A549 (cell line): ENCODE measurements at regions not wholly inside any gene's neighbourhood (a gene's known extent, or its start where the extent isn't known, plus 50 kb on each side); places are given as distances from the start of the nearest gene placed in this dataset.

Source experiments
- ATAC-seq, 2 experiments: fragments of 200-7000 bp in 1 of 2; fragments of >200 bp in 1 of 2; cut with Nextera tagmentation in 1 of 2; cut with Tn5 transposase in 1 of 2; 3 replicates each; pipeline versions ENCODE4 v1.8.0 to v1.9.1; 2018 to 2020; ENCODE audit warnings: mild to moderate bottlenecking in 1 of 2, moderate library complexity in 1 of 2
- CTCF ChIA-PET: fragments of 300-600 bp; sonication (Branson Sonifier 250); formaldehyde crosslinking; extraction: SDS; loops from one replicate; lab custom pipeline; 2021; ENCODE audit warnings: antibody characterized with exemption, inconsistent platforms; lab: Yijun Ruan, JAX
- POLR2A ChIA-PET: fragments of 350-600 bp; formaldehyde crosslinking; extraction: SDS; loops from one replicate; lab custom pipeline; 2021; ENCODE audit warnings: antibody characterized with exemption, inconsistent platforms; lab: Yijun Ruan, JAX
- DNase-seq, 2 experiments: peaks; one replicate each; pipeline versions ENCODE4 v3.0.0 to v3.0.0-alpha.2; 2011 to 2016; ENCODE audit warnings: low read depth in 1 of 2, low spot score in 1 of 2
- FAIRE-seq: peaks from 2 replicates; lab custom pipeline; 2011; peaks lifted over from hg19 to GRCh38; lab: Jason Lieb, UNC
- H3K27ac ChIP-seq, 2 experiments: fragments of >200 bp; sonication (Bioruptor Twin); formaldehyde crosslinking; 3 replicates each; pipeline ENCODE4 v1.5.1; 2016 to 2017
- H3K4me1 ChIP-seq: fragments of >200 bp; sonication (Bioruptor Twin); formaldehyde crosslinking; 3 replicates; pipeline ENCODE4 v1.6.1; 2016
- H3K4me2 ChIP-seq: fragments of >200 bp; sonication (Bioruptor Twin); formaldehyde crosslinking; 3 replicates; pipeline ENCODE4 v1.6.1; 2016
- H3K4me3 ChIP-seq: fragments of >200 bp; sonication (Bioruptor Twin); formaldehyde crosslinking; 3 replicates; pipeline ENCODE4 v1.5.1; 2016
- H3K9me3 ChIP-seq: fragments of >200 bp; sonication (Bioruptor Twin); formaldehyde crosslinking; 3 replicates; pipeline ENCODE4 v1.6.1; 2016
- CBX2 ChIP-seq: fragments of 200-600 bp; sonication (generic); IDR thresholded peaks from 2 replicates; pipeline ENCODE4 v1.6.1; 2016; ENCODE audit warnings: low read depth, mild to moderate bottlenecking, borderline replicate concordance
- CBX8 ChIP-seq: fragments of 200-600 bp; sonication (generic); IDR thresholded peaks from 2 replicates; pipeline ENCODE4 v1.6.1; 2016
- EHF ChIP-seq: fragments of 250-450 bp; sonication (Bioruptor Pico); IDR thresholded peaks from 2 replicates; pipeline ENCODE4 v1.5.0; 2020; ENCODE audit warnings: mild to moderate bottlenecking
- ESRRA ChIP-seq: fragments of 150-350 bp; IDR thresholded peaks from 2 replicates; pipeline ENCODE4 v1.6.1; 2014; ENCODE audit warnings: mild to moderate bottlenecking, low read length, borderline replicate concordance
- FOSB ChIP-seq: fragments of 250-450 bp; sonication (Bioruptor Pico); IDR thresholded peaks from 2 replicates; pipeline ENCODE4 v1.5.0; 2020; ENCODE audit warnings: mild to moderate bottlenecking, moderate library complexity
- FOXS1 ChIP-seq: fragments of 250-450 bp; sonication (Bioruptor Pico); IDR thresholded peaks from 2 replicates; pipeline ENCODE4 v1.5.0; 2020; ENCODE audit warnings: mild to moderate bottlenecking, moderate library complexity
- HDAC2 ChIP-seq: fragments of 200-600 bp; sonication (generic); IDR thresholded peaks from 2 replicates; pipeline ENCODE4 v1.6.1; 2016
- JUNB ChIP-seq: fragments of >200 bp; sonication (Bioruptor Twin); formaldehyde crosslinking; IDR thresholded peaks from 2 replicates; pipeline ENCODE4 v1.6.1; 2016
- KDM1A ChIP-seq: fragments of 200-600 bp; sonication (generic); IDR thresholded peaks from 2 replicates; pipeline ENCODE4 v1.6.1; 2016; ENCODE audit warnings: low read depth, mild to moderate bottlenecking
- MYC ChIP-seq: IDR thresholded peaks from 2 replicates; pipeline ENCODE4 v1.6.1; 2012; ENCODE audit warnings: mild to moderate bottlenecking, inconsistent platforms, low read length, improper control_type of control experiment, borderline replicate concordance
- PHF8 ChIP-seq: fragments of 200-600 bp; sonication (generic); IDR thresholded peaks from 2 replicates; pipeline ENCODE4 v1.6.1; 2016; ENCODE audit warnings: low read depth, mild to moderate bottlenecking, antibody characterized with exemption, moderate library complexity, borderline replicate concordance
- POLR2AphosphoS2 ChIP-seq: conservative IDR thresholded peaks from 2 replicates; pipeline ENCODE4 v1.6.1; 2012; ENCODE audit warnings: low read length, improper control_type of control experiment, inconsistent platforms
- SREBF2 ChIP-seq: fragments of 450-650 bp; IDR thresholded peaks from 2 replicates; pipeline ENCODE4 v1.6.1; 2014; ENCODE audit warnings: mild to moderate bottlenecking, moderate library complexity
- TFCP2L1 ChIP-seq: fragments of 250-450 bp; sonication (Bioruptor Pico); IDR thresholded peaks from 2 replicates; pipeline ENCODE4 v1.5.0; 2021; ENCODE audit warnings: mild to moderate bottlenecking
- ZFP36 ChIP-seq: fragments of 450-650 bp; IDR thresholded peaks from 2 replicates; pipeline ENCODE4 v1.6.1; 2014; ENCODE audit warnings: borderline replicate concordance; ENCODE audit not compliant: partially characterized antibody
- ZSCAN20 ChIP-seq: fragments of 250-450 bp; sonication (Bioruptor Pico); IDR thresholded peaks from 2 replicates; pipeline ENCODE4 v1.8.0; 2022; ENCODE audit warnings: mild to moderate bottlenecking, moderate library complexity
- WGBS: methylation state at CpG from one replicate; pipeline ENCODE4 v1.1.6; 2017; ENCODE audit errors: missing lambda C conversion rate; 5-methylcytosine and 5-hydroxymethylcytosine counted together
- TF ChIP-seq, protein P1 (sequence below): fragments of 250-450 bp; sonication (Bioruptor Pico); IDR thresholded peaks from 2 replicates; pipeline ENCODE4 v1.5.0; 2021; ENCODE audit warnings: mild to moderate bottlenecking, moderate library complexity, borderline replicate concordance
- TF ChIP-seq, protein P2 (sequence below): fragments of >200 bp; sonication (Bioruptor Twin); formaldehyde crosslinking; IDR thresholded peaks from 3 replicates; pipeline ENCODE4 v1.6.1; 2016
- TF ChIP-seq, protein P3 (sequence below): IDR thresholded peaks from 2 replicates; pipeline ENCODE4 v1.6.1; 2012

DNA sequence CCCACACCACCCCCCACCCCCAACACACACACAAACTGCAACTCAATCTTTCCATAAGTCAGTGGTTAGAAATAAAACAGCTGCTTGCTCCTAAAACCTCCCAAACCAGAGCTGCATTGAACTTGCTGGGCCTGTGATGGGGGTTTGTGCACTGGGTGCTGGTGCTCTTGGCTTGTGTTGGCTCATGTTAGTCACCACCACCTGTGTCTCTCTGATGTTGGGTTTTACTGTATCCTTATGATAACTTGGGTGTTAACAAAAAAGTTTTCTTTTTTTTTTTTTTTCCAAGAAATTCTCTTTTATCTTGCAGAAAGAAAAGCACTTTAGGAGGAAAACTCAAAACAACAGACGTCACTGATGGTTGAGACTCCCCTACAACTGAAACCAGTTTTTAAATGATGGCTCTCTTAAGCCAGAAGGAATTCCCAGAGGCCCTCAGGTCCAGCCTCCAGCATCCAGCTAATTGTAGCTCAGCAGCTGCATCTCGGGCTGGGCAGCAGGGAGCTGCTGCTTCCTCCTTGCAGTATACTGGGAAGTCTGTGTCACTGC lies 79.9 kb upstream of the DRD2 start:
- ATAC-seq (no peak), FAIRE-seq (no peak)
- Histone ChIP-seq H3K4me3 (no peak overlapping the region), H3K4me2 (no peak overlapping the region), H3K9me3 (no peaks in the 10 kb centered on the region)
- CTCF ChIA-PET: interaction anchor here (1.6 to 2.3 kb wide), 2 partner anchors 23 to 265 kb away, joined by 4 to 6 read pairs; no protein-coding TSS in a partner anchor
- 48% methylated on average over 2 of the region's 2 CpGs for WGBS
- no peak for TF ChIP-seq KDM1A
- TF ChIP-seq FOXS1 (CRISPR knock-in tag): no peak
- TF ChIP-seq, protein P1, sequence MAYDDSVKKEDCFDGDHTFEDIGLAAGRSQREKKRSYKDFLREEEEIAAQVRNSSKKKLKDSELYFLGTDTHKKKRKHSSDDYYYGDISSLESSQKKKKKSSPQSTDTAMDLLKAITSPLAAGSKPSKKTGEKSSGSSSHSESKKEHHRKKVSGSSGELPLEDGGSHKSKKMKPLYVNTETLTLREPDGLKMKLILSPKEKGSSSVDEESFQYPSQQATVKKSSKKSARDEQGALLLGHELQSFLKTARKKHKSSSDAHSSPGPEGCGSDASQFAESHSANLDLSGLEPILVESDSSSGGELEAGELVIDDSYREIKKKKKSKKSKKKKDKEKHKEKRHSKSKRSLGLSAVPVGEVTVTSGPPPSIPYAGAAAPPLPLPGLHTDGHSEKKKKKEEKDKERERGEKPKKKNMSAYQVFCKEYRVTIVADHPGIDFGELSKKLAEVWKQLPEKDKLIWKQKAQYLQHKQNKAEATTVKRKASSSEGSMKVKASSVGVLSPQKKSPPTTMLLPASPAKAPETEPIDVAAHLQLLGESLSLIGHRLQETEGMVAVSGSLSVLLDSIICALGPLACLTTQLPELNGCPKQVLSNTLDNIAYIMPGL (CRISPR knock-in tag): no peak
- no peak for TF ChIP-seq CBX8
- TF ChIP-seq, all 56 proteins: peak for 0
- Histone ChIP-seq H3K27ac (no peak overlapping the region), H3K4me1 (0 out of 3 replicates have a peak, but pooled peaks cover 5% of the 10 kb centered on the region)
- no peak for DNase-seq
- POLR2A ChIA-PET: interaction anchor here (0.7 kb wide), 1 partner anchor 288 kb away, joined by 3 read pairs; no protein-coding TSS in a partner anchor

DNA sequence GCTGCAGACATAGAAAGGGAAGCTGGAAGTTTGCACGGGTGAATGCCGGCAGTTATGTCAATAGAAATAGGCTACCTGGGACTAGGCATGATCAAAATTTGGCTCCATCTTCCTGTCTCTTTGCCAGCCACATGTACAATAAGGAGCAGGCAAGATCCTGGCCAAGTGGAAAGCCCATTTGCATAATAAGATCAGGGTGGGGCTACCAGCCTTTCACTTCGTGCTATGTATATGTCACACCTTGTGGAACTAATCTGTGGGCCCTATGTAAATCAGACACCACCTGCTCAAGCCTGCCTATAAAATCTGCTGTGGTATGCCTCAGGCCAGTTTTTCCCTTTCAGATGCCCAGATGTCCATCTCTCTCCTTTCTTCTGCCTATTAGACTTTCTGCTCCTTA lies 79.3 kb upstream of the DRD2 start:
- ChIA-PET POLR2A (no interaction called here), CTCF (interaction anchor here (1.2 to 2.1 kb wide), 2 partner anchors 17 to 21 kb away, joined by 3 to 8 read pairs; no protein-coding TSS in a partner anchor)
- no peak for DNase-seq
- FAIRE-seq: no peak
- Histone ChIP-seq H3K9me3 (no peaks in the 10 kb centered on the region), H3K27ac (no peak overlapping the region), H3K4me1 (0 out of 3 replicates have a peak, but pooled peaks cover 5% of the 10 kb centered on the region), H3K4me2 (no peak overlapping the region), H3K4me3 (no peak overlapping the region)
- no peak for ATAC-seq
- WGBS: 45% methylated on average over 3 of the region's 3 CpGs
- TF ChIP-seq POLR2AphosphoS2 (no peak), ZSCAN20 (CRISPR knock-in tag) (no peak), ZFP36 (no peak), SREBF2 (no peak), CBX2 (no peak), EHF (CRISPR knock-in tag) (no peak), TFCP2L1 (no peak), HDAC2 (no peak), FOSB (CRISPR knock-in tag) (no peak)

DNA sequence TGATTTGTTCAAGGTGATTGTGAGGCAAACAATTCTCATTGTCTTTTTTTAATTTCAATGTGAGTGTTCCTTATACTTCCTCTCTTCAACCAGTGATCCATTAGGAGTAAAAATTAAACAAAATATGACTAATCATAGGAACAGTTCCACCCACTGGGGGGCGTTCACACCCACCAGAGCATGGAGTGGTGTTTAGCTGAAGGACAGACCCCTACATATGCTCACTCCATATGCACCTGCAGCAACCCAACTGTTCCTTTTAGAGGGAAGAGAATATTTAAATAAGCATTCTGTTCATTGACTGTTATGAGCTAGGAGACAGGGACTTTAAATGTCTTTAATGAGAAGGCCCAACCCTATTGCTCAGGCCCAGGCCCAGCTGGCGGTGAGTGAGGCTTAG lies 78.7 kb upstream of the DRD2 start:
- DNase-seq (no peak), FAIRE-seq (no peak), ATAC-seq (no peak)
- TF ChIP-seq EHF (CRISPR knock-in tag) (no peak), MYC (no peak), ESRRA (no peak), JUNB (no peak), PHF8 (no peak)
- TF ChIP-seq, protein P2, sequence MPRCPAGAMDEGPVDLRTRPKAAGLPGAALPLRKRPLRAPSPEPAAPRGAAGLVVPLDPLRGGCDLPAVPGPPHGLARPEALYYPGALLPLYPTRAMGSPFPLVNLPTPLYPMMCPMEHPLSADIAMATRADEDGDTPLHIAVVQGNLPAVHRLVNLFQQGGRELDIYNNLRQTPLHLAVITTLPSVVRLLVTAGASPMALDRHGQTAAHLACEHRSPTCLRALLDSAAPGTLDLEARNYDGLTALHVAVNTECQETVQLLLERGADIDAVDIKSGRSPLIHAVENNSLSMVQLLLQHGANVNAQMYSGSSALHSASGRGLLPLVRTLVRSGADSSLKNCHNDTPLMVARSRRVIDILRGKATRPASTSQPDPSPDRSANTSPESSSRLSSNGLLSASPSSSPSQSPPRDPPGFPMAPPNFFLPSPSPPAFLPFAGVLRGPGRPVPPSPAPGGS: no peak
- TF ChIP-seq, protein P3, sequence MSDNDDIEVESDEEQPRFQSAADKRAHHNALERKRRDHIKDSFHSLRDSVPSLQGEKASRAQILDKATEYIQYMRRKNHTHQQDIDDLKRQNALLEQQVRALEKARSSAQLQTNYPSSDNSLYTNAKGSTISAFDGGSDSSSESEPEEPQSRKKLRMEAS: no peak
- H3K9me3 ChIP-seq: no peaks in the 10 kb centered on the region
- 31% methylated on average over 2 of the region's 2 CpGs for WGBS
- no peak overlapping the region for H3K4me3 ChIP-seq
- ChIA-PET CTCF (interaction anchor here (0.6 to 2.1 kb wide), 3 partner anchors 16 to 1130 kb away, joined by 3 to 8 read pairs (median 3); no protein-coding TSS in a partner anchor), POLR2A (no interaction called here)
- H3K4me1 ChIP-seq: 0 out of 3 replicates have a peak, but pooled peaks cover 5% of the 10 kb centered on the region
- H3K27ac ChIP-seq: no peak overlapping the region
- no peak overlapping the region for H3K4me2 ChIP-seq
